ENCODE measurements at regions not wholly inside any gene's neighbourhood (a gene's known extent, or its start where the extent isn't known, plus 50 kb on each side); places are given as distances from the start of the nearest gene placed in this dataset.
"Not testable (repeated sequence)": the region's sequence is repeated elsewhere in the genome, so short reads cannot be mapped to it uniquely, and the experiment has no call there.

- TF ChIP-seq CTCF (IDR thresholded peaks at IDR 0.05; ENCODE audit: insufficient read depth, low read depth, low read length, missing control alignments): no peak
- H3K4me3 ChIP-seq (ENCODE audit: low read length): no peak overlapping the region
- DNase-seq (ENCODE audit: low read depth): no peak
Measured at GRCh38 chr14:83294941-83295340, 1761.3 kb upstream of the SEL1L start.

GRCh38 chr14:83297361-83297760, 1763.7 kb upstream of the SEL1L start:
- DNase-seq (ENCODE audit: low read depth): peak; percentile 29
- TF ChIP-seq CTCF (IDR thresholded peaks at IDR 0.05; ENCODE audit: insufficient read depth, low read depth, low read length, missing control alignments): no peak
- H3K4me3 ChIP-seq (ENCODE audit: low read length): no peak overlapping the region

GRCh38 chr14:83298016-83298415, 1764.4 kb upstream of the SEL1L start:
- DNase-seq (ENCODE audit: low read depth); H3K4me3 ChIP-seq (ENCODE audit: low read length): not testable (repeated sequence)

- TF ChIP-seq CTCF (IDR thresholded peaks at IDR 0.05; ENCODE audit: insufficient read depth, low read depth, low read length, missing control alignments): peak; percentile 95
- no peak overlapping the region for H3K4me3 ChIP-seq (ENCODE audit: low read length)
- DNase-seq (ENCODE audit: low read depth): peak; percentile 48
Measured at GRCh38 chr14:83300476-83301064, 1766.9 kb upstream of the SEL1L start.

- no peak for TF ChIP-seq CTCF (IDR thresholded peaks at IDR 0.05; ENCODE audit: insufficient read depth, low read depth, low read length, missing control alignments)
- no peak overlapping the region for H3K4me3 ChIP-seq (ENCODE audit: low read length)
- no peak for DNase-seq (ENCODE audit: low read depth)
Measured at GRCh38 chr14:83301791-83302190, 1768.1 kb upstream of the SEL1L start.

- no peak for TF ChIP-seq CTCF (IDR thresholded peaks at IDR 0.05; ENCODE audit: insufficient read depth, low read depth, low read length, missing control alignments)
- H3K4me3 ChIP-seq (ENCODE audit: low read length): no peak overlapping the region
Measured at GRCh38 chr14:83309211-83309610, 1775.6 kb upstream of the SEL1L start.

GRCh38 chr14:83309833-83310232, 1776.2 kb upstream of the SEL1L start:
- DNase-seq (ENCODE audit: low read depth): no peak
- TF ChIP-seq CTCF (IDR thresholded peaks at IDR 0.05; ENCODE audit: insufficient read depth, low read depth, low read length, missing control alignments): no peak
- no peak overlapping the region for H3K4me3 ChIP-seq (ENCODE audit: low read length)

More at GRCh38 chr14:83309211-83309610, 1775.6 kb upstream of the SEL1L start:
- DNase-seq (ENCODE audit: low read depth): no peak
